H1 (cell line): ENCODE measurements at regions not wholly inside any gene's neighbourhood (a gene's known extent, or its start where the extent isn't known, plus 50 kb on each side); places are given as distances from the start of the nearest gene placed in this dataset.

Experiments
- EP300 ChIP-seq, 2 experiments: IDR thresholded peaks; 1 replicate in 1 of 2; 2 replicates in 1 of 2; pipeline ENCODE4 v1.6.1; 2011 to 2012; ENCODE audit warnings: low read depth in 2 of 2, low read length in 2 of 2, mild to moderate bottlenecking in 2 of 2, borderline replicate concordance in 1 of 2, inconsistent platforms in 1 of 2, moderate library complexity in 1 of 2
- HDAC6 ChIP-seq: IDR thresholded peaks from one replicate; pipeline ENCODE4 v1.7.1; 2012; ENCODE audit warnings: low read depth, mild to moderate bottlenecking, inconsistent platforms, low read length, moderate library complexity
- SAP30 ChIP-seq: fragments of 300-600 bp; sonication (generic); IDR thresholded peaks from 2 replicates; pipeline ENCODE4 v1.7.1; 2012; ENCODE audit warnings: low read length, moderate library complexity, mild to moderate bottlenecking, inconsistent platforms; ENCODE audit not compliant: insufficient read depth, insufficient replicate concordance
- SP1 ChIP-seq: IDR thresholded peaks from 2 replicates; pipeline ENCODE4 v1.6.1; 2011; ENCODE audit warnings: low read depth, low read length

DNA sequence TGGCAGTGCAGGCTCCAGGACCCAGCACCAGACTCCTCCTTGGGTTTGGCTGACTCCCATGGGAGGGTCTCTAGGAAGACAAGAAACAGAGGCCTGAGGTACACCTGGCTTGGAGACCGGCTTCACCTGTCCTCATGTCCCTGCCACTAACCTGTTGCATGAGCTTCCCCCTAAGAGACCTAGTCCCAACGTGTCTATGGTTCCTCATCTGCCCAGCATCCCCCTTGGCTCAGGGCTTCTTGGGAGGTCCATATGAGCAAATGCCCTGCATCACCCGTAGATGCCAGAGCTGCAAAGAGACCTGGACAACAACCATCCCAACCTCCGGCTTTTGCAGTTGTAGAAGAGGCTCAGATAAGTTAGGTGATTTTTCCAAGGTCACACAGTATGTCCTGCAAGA is 123.5 kb downstream of the BUD13 start (continued):
- TF ChIP-seq HDAC6 (no peak), SP1 (no peak), EP300 (IDR thresholded peaks at IDR 0.05; ENCODE audit: borderline replicate concordance in 1 of 2, low read depth in 2 of 2, low read length in 2 of 2) (no peak), SAP30 (no peak)
